Hepatic stellate cell (primary cell): ENCODE measurements at regions not wholly inside any gene's neighbourhood (a gene's known extent, or its start where the extent isn't known, plus 50 kb on each side); places are given as distances from the start of the nearest gene placed in this dataset.
A peak's percentile ranks its signal among the peaks of the same experiment; 100 is the strongest.

ENCODE experiments used
- DNase-seq: peaks from one replicate; pipeline ENCODE4 v3.0.0; 2011; ENCODE audit warnings: low spot score

DNA sequence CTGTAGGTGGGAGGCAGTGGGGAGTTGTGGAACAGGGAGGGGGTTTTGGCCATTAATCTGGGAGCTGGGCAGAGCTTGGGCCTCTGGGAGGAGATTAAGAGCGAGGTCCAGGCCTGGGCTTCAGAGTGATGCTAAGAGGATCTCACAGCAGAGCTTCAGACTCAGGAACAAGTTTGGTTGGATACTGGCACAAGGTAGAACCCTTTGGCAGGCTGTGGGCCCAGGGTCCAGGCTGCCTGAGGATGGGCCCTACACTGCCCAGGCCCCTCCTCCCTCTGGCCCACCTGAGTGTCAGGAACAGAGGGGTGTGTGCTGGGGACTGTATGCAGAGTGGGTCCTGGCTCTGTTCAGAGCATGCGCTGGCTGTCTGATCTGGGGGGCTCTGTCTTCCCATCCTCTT, 334.9 kb downstream of the CYP26B1 start:
- DNase-seq: no peak

DNA sequence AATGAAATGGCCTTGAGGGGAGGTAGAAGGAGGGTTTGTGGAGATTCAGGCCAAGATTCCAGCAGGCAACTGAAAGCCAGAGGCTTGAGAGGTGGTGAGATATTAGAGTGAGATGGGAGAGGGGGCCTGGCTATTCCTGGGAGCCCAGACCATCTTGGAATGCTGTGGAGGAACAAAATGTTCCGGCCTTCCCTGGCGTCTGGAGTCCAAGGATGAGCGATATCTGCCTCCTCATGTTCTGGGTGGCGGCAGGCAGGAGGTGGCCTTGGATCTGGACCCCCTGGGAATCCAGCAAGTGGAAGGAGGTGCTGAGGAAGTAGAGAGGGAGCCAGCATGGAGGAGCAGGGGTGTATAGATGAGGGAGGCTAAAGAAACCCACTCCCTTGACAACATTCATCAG, 335.9 kb downstream of the CYP26B1 start:
- no peak for DNase-seq

DNA sequence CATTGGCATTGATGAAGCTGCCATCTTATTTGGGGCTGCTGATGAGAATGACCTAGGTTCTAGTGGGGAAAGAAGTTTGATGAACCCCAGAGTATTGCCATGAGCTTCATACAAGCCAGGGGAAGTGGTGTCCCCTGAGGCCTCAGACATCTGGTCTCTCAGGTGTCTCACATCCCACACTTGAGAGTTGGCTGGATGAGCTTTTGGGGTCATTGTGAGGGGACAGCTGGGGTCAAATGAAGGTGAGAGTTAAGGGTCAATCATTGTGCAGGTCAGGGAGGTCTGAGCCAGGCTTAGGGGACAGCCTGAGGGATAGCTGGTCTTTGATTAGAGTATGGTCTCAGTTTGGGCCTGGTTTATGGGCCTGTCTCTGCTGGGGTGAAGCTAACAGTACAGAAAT, 336.5 kb downstream of the CYP26B1 start:
- DNase-seq: no peak

DNA sequence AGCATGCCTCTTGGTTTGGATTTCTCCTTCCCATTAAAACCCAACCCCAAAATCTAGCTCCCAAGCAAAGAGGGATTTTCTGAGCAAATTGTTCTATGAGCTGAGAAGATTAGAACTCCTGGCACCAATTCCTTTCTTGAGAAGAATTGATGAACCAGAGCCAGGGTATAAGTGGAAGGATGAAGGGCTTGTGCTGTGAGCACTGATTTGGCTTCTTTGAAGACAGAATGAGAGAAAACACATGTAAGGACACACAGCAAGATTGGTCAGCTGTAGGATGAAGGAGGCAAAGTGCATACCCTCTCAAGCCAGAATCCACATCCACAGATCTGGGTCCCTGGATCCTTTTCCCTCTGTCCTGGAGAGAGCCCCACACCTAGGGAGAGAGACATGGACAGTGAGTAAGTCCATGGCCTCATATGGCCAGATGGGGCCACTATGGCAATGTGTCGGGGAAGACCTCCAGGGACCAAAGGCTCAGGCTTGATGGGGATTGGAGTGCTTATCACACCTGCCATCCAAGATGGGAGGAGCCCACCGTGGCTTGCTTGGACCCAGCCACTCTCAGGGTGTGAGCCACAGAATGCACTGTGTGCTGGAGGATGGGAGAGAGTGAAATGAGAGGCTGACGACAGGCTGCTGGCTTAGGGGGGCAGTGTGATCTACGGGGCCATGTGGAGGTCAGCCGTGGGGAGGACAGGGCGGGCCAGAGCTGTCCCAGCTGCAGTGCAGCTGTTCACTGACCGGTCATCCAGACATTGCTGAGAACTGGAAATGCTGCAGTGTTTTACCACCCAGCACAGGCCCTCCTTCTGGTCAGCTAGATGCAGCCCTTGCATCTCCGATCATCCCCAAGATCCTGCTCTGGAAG, 339.8 kb downstream of the CYP26B1 start:
- DNase-seq: no peak

DNA sequence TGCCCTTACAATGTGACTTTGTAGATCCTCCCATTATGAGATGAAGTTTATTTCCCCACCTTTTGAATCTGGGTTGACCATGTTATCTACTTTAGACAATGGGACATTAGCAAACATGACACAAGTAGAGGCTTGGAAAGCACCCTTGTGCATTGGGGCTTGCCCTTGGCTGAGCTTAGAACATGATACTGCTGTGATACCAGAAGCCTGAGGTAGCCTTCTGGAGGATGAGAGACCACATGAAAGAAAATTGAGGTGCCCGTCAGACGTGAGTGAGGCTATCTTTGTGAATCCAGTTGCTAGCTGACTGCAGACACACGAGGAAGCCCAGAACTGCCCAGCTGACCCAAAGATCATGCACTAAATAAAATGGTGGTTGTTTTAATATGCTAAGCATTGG, 341.2 kb downstream of the CYP26B1 start:
- no peak for DNase-seq

DNA sequence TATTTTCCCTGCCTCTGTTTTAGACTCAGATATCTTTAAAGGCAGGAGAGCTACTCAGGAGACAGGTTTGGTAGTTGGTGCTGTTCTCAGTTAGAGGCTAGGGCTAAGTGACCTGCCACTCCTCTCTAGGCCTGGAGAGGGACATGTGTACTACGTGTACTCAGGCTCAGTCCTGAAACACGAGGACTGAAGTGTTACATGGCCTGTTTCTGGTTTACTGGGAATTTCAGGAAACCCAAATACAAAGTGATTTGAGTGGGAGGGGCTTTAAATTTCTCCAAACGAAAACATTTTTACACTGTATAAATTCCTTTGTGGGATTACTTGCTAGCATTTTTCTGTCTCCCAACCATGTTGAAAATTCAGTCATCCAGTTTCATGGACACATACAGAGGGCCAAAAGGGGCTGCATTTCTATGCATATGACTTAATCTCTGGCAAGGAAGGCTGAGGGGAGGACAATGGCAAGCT, 343.3 kb downstream of the CYP26B1 start:
- no peak for DNase-seq

DNA sequence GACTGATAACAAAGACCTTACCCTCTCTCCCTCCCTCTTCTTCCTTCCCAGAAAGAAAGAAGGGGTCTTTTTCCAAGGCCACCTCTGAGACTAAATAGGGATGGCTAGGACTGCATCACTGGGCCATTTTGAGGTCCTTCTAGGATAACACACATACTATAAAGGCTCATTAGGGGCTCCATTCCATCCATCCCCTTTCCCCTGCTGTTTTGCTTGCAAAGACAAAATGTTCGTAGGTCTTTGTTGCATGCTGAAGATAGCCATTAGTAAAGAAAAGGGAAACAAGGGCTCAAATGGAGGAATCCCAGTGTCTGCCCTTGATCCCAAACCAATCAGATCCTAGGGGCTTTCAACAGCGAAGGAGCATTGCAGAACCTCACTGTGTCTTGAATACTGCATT, 344.3 kb downstream of the CYP26B1 start:
- DNase-seq: no peak

DNA sequence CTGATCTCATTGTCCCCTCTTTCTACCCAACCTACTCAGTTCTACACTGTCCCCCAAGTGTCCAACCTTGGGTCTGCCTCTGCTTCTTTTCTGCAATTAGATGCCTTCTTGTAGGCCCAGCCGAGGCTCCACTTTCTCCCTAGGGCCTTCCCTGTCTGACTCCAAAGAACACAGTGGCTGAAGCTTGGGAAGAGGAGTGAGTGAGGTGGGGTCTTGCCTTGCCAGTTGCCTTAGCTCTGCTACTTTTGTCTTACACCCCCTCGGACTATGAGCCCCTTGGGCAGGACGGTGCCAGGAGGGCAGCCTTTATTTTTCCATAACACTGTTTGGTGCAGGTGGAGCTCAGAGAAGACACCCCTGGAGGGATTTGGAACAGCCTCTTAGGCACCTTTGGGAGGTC, 345.1 kb downstream of the CYP26B1 start:
- DNase-seq: no peak

DNA sequence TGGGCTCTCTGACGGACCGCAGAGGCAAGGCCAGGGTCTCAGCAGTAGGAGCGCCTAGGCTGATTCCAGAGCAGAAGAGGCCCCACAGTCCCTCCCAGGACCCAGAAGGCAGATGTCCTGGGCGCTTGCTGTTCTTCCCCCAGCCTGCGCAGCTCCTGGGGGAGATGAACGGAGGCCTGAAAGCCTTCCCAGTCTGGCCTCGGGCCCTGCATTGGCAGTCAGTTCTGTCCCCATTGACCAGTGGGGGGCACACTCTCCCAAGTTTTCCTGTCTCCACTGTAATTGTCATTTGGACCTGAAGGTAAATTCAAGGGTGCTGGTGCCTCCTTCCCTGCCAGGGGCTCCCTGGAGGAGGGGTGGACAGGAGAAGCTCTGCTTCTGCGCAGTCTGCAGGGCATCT, 345.7 kb downstream of the CYP26B1 start:
- peak; percentile 77 for DNase-seq

DNA sequence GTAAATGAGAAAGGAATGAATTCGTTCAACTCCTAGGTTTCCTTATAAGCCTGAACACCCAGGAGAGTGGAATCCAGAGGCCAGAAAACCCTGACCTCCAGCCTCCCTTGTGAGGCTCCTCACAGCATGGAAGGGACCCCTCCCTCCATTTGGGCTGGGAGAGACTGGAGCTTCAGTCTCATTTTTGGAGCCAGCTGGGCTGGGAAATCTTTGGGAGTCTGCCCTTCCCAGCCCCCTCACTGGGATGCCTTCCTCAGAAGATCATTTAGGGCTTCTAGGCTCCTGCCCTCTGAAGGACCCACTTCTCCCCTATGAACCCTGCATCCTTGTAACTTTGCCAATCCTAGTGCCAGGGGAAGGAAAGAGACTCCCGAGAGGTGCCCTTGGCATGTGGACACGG, 346.1 kb downstream of the CYP26B1 start:
- DNase-seq: no peak

DNA sequence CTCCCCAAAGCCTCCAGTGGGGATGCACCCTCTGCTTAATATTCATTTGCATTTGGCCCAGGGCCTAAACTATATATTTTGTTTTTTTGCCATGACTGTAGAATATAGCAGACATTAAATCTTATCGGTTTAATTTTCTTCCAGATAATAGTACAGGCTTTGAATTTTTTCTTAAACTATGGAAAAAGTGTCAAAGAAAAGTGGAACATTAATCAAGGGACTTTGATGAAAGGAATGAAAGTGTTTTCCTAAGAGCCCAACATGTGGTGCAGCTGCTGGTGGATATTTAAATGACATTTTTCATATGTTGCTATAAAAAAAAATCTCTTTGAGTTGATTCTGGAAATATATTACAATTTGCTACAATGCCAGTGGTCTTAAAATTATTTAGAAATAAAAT, 346.8 kb downstream of the CYP26B1 start:
- DNase-seq: no peak

DNA sequence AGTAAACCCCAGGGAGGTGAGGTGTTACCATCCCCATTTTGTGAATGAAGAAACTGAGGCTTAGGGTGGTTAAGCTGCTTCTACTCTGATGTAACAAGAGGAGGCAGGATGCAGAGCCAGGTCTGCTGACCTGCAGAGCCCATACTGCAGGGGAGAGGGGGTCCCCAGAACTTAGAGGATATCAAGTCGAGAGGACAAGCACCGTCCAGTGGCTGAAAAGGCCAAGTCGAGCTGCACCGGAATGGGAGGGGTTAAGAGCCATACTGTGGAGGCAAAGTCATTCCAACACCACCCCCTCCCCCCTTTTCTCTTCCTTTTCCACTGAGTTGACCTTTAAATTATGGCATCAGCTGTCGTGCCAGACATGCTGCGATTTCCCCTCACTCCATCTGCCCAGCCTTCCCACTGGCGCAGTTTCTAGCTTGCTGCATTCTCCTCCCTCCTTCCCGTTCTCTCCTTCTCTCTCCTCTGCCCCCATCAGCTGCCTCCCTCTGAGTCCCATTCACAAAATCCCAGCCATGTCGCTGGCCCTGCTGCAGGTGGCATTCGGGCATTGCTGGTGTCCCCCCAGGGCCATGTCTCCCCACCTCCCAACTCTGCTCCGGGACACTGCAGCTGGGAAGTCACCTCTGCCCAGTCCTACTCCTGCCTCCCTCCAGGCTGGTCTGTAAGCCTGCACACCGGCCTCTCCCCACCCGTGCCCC, 346.9 kb downstream of the DYSF start:
- DNase-seq: no peak

DNA sequence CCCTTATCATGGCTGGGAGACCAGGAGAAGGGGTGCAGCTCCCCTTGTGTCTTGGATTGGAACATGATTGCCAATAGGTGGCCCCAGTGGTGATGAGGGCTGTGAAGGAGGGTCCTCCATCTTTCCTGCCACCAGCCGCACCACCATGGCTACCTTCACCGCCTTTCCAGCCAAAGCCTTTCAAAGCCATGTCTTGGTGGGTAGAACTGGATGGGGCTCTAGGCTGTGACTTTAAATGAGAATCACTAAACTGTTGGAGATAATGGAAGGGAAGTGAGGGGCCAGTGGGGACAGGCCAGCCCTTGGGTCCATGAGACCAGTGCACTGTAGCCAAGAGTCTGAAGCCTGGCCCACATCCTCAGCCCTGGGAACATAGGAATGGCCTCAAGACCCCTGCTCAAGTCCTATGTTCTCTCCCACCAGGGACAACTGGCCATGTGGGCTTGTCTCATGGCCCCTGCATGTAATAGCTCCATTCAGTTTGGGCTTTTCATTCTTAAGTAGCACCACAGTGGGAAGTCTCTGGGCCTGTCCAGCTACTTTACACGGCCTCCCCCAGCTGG, 345.7 kb downstream of the DYSF start:
- DNase-seq: no peak

DNA sequence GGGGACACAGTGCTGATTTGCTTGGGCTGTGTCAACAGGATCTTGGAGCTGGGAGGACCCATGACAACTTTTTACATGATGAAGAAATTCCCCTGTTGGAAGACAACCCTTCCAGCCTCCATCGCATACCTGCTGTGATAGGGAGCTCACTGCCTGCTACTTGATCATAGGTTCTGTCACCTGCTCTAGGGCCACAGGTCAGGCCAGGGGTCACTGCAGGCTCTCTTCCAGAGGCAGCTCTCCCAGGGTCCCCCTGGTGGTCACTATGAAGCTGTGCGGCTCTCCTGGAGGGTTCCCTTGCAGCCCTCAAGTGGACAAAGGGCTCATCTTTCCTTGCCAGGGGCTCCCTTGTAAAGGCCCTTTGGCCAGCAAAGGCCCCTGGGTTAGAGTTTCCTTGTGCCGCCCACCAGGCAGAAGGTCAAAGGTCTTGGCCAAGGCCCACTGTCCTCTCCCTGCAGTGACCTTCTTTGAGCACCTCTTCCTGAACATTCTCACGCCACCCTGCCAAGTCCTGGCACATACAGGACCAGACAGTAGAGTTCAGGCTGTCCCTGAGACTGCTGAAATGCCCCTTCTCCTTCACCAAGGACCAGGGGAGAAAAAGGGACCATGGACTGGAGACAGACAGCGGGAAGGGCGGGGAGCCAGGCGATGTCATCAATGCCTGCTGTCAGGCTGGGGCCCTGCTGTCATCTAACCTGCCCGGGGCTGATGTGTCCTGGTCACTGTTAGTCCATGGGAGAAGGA, 345.1 kb downstream of the DYSF start:
- peak; percentile 72 for DNase-seq

DNA sequence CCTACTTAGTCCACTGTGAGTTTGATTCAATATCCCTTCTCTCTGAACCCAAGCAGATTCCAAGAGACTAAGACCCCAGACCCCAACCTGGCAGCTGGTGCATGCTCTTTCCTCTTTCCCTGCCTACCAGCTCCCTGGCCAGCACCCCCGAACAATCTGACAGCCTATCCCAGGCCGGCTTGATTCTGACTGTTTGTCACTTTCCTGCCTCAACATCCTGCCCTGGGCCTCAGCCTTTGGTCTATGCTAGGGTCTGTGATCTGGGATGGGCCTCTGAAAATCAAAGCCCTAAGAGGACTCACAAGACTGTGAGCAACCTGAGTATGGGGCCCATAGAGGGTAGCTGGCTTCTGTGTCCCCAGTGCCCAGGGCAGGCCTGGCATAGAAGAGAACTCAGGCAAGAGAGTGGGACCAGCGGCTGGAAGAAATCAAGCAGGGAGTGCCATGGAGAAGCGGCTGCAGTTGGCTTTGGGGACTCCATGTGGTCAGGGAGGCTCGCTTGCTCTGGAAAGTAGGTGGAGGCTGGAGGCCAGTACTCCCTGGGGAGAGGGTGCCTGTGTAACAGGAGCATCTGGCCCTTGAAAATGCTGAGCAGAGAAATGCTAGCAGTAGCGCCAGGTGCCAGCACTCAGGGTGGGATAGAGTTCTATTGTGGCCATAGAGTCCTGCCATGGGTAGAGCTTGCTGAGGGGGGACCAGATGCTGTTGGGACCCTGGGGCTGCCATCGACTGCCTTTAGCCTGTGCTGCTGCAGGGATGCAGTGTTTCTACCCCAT, 343.9 kb downstream of the DYSF start:
- no peak for DNase-seq

DNA sequence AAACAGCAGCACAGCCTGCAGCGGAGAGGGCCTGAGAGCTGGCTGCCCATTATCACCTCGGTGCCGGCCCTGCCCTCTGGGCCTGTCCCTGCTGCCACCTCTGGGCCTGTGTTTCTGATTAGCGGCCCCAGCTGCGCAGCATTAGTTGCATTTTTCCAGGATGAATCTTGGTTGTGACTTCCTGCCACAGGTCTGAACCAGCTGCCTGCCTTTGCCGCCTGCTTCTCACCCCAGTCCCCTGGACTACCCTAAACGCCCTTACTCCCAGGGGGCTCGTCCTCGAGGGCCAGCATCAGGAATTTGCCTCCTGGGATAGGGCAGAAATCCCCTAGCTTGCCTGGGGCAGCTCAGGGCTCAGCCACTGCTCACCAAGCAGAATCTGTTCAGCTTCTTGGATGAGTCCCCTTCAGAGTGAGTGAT, 342.8 kb downstream of the DYSF start:
- DNase-seq: peak; percentile 70

DNA sequence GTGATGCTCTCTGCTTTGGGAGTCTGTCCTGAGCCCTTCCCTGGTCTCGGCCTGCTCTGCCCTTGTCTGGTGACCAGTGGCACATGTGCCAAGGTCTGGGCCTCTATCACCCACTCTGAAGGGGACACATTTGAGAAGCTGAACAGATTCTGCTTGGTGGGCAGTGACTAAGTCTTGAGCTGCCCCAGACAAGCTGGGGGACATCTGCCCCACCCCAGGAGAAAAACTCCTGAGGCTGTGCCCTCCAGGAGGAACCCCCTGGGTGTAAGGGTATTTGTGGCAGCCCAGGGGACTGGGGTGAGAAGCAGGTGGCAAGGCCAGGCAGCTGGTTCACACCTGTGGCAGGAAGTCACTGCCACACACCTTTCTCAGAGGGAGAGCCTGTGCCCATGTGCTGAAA, 342.1 kb downstream of the DYSF start:
- DNase-seq: no peak

DNA sequence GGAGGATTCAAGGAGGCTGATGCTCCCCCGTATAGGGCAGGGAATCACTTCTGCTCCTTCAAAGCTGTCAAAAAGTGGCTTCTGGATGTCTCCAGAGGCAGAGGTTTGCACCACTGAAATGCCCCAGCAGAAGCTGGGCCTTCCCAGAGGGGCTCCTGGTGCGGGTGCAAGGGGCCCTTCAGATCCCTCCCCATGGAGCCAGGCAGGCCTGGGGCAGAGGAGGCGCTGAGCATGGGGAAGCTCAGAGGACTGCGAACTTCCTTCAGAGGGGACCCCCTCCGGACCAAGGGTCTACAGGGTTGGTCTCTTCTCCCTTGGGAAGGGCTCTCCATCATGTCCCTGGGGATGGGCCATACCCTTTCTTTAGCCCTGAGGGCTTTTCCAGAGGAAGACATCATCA, 341.2 kb downstream of the DYSF start:
- no peak for DNase-seq

DNA sequence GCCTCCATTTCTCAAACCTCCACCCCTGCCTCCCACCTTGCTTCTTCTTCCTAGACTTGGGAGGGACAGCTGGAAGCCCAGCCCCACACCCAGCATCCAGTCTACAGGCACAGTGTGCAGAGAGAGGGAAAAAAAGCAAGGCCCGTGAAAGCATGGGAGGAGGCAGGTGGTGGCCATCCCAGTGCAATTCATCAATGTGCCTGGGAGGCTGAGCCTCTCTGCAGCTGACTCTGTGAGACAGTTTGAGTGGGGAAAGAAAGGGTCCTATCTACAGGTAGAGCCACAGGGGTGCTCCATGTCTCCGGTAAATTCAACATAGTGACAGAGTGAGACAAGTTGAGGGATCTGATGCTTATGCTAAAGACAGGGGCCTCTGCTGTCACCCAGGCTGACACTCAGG, 340.6 kb downstream of the DYSF start:
- no peak for DNase-seq

DNA sequence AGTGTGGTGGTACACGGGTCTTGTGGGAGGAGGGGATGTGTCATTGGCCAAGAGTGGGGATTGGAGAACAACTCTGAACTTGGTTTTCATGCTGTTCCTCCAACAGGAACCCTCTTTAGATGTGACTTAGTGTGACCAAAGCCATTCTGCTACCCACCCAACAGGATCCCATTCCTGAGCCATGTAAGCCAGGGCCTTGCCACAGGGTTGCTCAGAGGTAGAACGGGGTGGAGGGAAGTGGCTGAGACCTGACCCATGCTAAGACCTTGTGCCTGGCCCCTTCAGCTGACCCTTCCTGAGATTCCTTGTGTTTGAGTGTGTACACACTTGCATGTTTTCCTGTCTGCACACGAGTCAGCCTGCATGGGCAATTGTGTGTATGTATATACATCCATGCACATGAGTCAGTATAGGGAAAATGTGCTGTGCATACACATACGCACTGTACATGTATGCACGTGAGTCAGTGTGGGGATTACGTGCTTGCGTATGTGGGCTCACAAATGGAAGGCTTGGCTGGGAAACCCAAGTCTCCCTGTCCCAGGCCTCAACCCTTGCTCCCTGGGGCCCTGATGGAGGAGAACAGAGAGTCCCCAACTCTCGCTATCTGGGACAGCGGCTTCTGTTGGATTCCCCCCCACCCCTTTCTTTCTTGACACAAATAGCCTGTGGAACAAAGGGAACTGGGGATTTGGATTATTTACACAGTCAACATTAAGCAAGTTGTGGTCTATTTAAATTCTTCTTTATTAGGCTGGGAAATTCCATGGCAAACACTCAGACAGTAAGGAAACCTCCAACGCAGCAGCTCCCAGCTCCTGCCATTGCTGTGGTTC, 339.8 kb downstream of the DYSF start:
- peak; percentile 60 for DNase-seq
